Naive thymus-derived CD8-positive, alpha-beta T cell (primary cell): ENCODE measurements at regions not wholly inside any gene's neighbourhood (a gene's known extent, or its start where the extent isn't known, plus 50 kb on each side); places are given as distances from the start of the nearest gene placed in this dataset.
A peak's percentile ranks its signal among the peaks of the same experiment; 100 is the strongest.

Experiments
- ATAC-seq, 2 donors: fragments of 150-1000 bp; cut with Tn5 transposase in 1 of 2; sonication (Bioruptor Pico), chemical (Tn5 transposase) in 1 of 2; 1 replicate in 1 of 2; 2 replicates in 1 of 2; pipeline ENCODE4 v1.10.0; 2021; ENCODE audit warnings: mild to moderate bottlenecking in 2 of 2, moderate library complexity in 2 of 2
- POLR2A ChIA-PET: fragments of 350-600 bp; sonication (Branson Sonifier 250); formaldehyde crosslinking; loops from one replicate; lab custom pipeline; 2021; ENCODE audit warnings: antibody characterized with exemption; lab: Charles Lee
- DNase-seq, 10 donors: peaks; one replicate each; pipeline versions ENCODE4 v3.0.0 to v3.0.0-alpha.2; 2020 to 2022
- H3K27ac Mint-ChIP-seq, 10 donors: one replicate each; pipeline ENCODE4 v1.8.0; 2020 to 2022; ENCODE audit warnings: mild to moderate bottlenecking in 10 of 10, mixed read lengths in 10 of 10, moderate library complexity in 4 of 10, inconsistent platforms in 1 of 10
- H3K27me3 Mint-ChIP-seq, 5 donors: one replicate each; pipeline ENCODE4 v1.8.0; 2021 to 2022; ENCODE audit warnings: mixed read lengths in 5 of 5
- H3K36me3 Mint-ChIP-seq, 3 donors: one replicate each; pipeline ENCODE4 v1.8.0; 2020 to 2022; ENCODE audit warnings: mixed read lengths in 3 of 3, mild to moderate bottlenecking in 2 of 3, inconsistent platforms in 1 of 3
- H3K4me1 Mint-ChIP-seq, 4 donors: one replicate each; pipeline ENCODE4 v1.8.0; 2021 to 2022; ENCODE audit warnings: mixed read lengths in 4 of 4
- H3K4me3 Mint-ChIP-seq, 10 donors: one replicate each; pipeline ENCODE4 v1.8.0; 2020 to 2022; ENCODE audit warnings: mild to moderate bottlenecking in 10 of 10, mixed read lengths in 10 of 10, moderate library complexity in 6 of 10, inconsistent platforms in 1 of 10
- H3K9me3 Mint-ChIP-seq, 9 donors: one replicate each; pipeline ENCODE4 v1.8.0; 2020 to 2022; ENCODE audit warnings: mixed read lengths in 9 of 9, mild to moderate bottlenecking in 3 of 9, inconsistent platforms in 1 of 9, moderate library complexity in 1 of 9

GRCh38 chr18:68564351-68564750, 150.6 kb downstream of the TMX3 start:
- no peaks in the 10 kb centered on the region for H3K36me3 Mint-ChIP-seq
- no peak for DNase-seq
- no peak overlapping the region for H3K4me3 Mint-ChIP-seq
- no peak overlapping the region for H3K27ac Mint-ChIP-seq
- peaks cover 0 to 20% (median 6%) of the 10 kb centered on the region in 5 donors for H3K27me3 Mint-ChIP-seq
- H3K9me3 Mint-ChIP-seq, result no peaks in the 10 kb centered on the region
- no peaks in the 10 kb centered on the region for H3K4me1 Mint-ChIP-seq
- no peak for ATAC-seq
- POLR2A ChIA-PET, result no interaction called here

GRCh38 chr18:68560128-68560527, 154.8 kb downstream of the TMX3 start:
- no peak overlapping the region for H3K4me3 Mint-ChIP-seq
- ATAC-seq (no peak), DNase-seq (no peak)
- H3K36me3 Mint-ChIP-seq, result no peaks in the 10 kb centered on the region
- H3K4me1 Mint-ChIP-seq, result no peaks in the 10 kb centered on the region
- H3K27ac Mint-ChIP-seq, result no peak overlapping the region
- POLR2A ChIA-PET, result no interaction called here
- H3K9me3 Mint-ChIP-seq, result no peaks in the 10 kb centered on the region
- peaks cover 0 to 4% (median 0%) of the 10 kb centered on the region in 5 donors for H3K27me3 Mint-ChIP-seq

- Mint-ChIP-seq H3K4me1 (no peaks in the 10 kb centered on the region), H3K36me3 (no peaks in the 10 kb centered on the region), H3K9me3 (no peaks in the 10 kb centered on the region), H3K27ac (no peak overlapping the region), H3K27me3 (peaks cover 0 to 9% (median under 1%) of the 10 kb centered on the region in 5 donors), H3K4me3 (no peak overlapping the region)
- ATAC-seq, result no peak
- no peak for DNase-seq
- POLR2A ChIA-PET, result no interaction called here
These were observed 157.7 kb downstream of the TMX3 start for GRCh38 chr18:68557183-68557582.

GRCh38 chr18:68555879-68556301, 159.0 kb downstream of the TMX3 start:
- H3K27ac Mint-ChIP-seq, result no peak overlapping the region
- H3K4me3 Mint-ChIP-seq, result no peak overlapping the region
- H3K9me3 Mint-ChIP-seq, result no peaks in the 10 kb centered on the region
- no peaks in the 10 kb centered on the region for H3K4me1 Mint-ChIP-seq
- H3K36me3 Mint-ChIP-seq, result no peaks in the 10 kb centered on the region
- no peak for ATAC-seq
- POLR2A ChIA-PET, result no interaction called here
- H3K27me3 Mint-ChIP-seq, result peaks cover 0 to 15% (median 4%) of the 10 kb centered on the region in 5 donors
- no peak for DNase-seq

GRCh38 chr18:68548904-68549870, 165.7 kb downstream of the TMX3 start:
- Mint-ChIP-seq H3K4me3 (no peak overlapping the region), H3K9me3 (no peaks in the 10 kb centered on the region), H3K27ac (no peak overlapping the region), H3K27me3 (peaks cover 0 to 19% (median 5%) of the 10 kb centered on the region in 5 donors), H3K4me1 (no peaks in the 10 kb centered on the region), H3K36me3 (no peaks in the 10 kb centered on the region)
- ATAC-seq (no peak), DNase-seq (no peak)
- POLR2A ChIA-PET, result no interaction called here

GRCh38 chr18:68543344-68543743, 171.6 kb downstream of the TMX3 start:
- H3K27me3 Mint-ChIP-seq, result peaks cover 0 to 9% (median 0%) of the 10 kb centered on the region in 5 donors
- POLR2A ChIA-PET, result no interaction called here
- no peaks in the 10 kb centered on the region for H3K4me1 Mint-ChIP-seq
- no peaks in the 10 kb centered on the region for H3K36me3 Mint-ChIP-seq
- H3K27ac Mint-ChIP-seq, result no peak overlapping the region
- H3K4me3 Mint-ChIP-seq, result no peak overlapping the region
- DNase-seq, result no peak
- no peak for ATAC-seq
- no peaks in the 10 kb centered on the region for H3K9me3 Mint-ChIP-seq

GRCh38 chr18:68542846-68543245, 172.1 kb downstream of the TMX3 start:
- no peak overlapping the region for H3K4me3 Mint-ChIP-seq
- ATAC-seq (no peak), DNase-seq (no peak)
- no peaks in the 10 kb centered on the region for H3K9me3 Mint-ChIP-seq
- peaks cover 0 to 9% (median 0%) of the 10 kb centered on the region in 5 donors for H3K27me3 Mint-ChIP-seq
- H3K27ac Mint-ChIP-seq, result no peak overlapping the region
- POLR2A ChIA-PET, result no interaction called here
- no peaks in the 10 kb centered on the region for H3K4me1 Mint-ChIP-seq
- no peaks in the 10 kb centered on the region for H3K36me3 Mint-ChIP-seq

- H3K27ac Mint-ChIP-seq, result peak overlapping the region in 1 of 10 donors; percentile 24
- ATAC-seq (no peak), DNase-seq (no peak)
- H3K4me1 Mint-ChIP-seq, result peaks cover 3 to 12% (median 5%) of the 10 kb centered on the region in 4 donors
- POLR2A ChIA-PET, result no interaction called here
- H3K9me3 Mint-ChIP-seq, result no peaks in the 10 kb centered on the region
- peaks cover 0 to 5% (median 0%) of the 10 kb centered on the region in 5 donors for H3K27me3 Mint-ChIP-seq
- H3K4me3 Mint-ChIP-seq, result no peak overlapping the region
- no peaks in the 10 kb centered on the region for H3K36me3 Mint-ChIP-seq
These were observed 181.3 kb downstream of the TMX3 start for GRCh38 chr18:68533641-68534040.

GRCh38 chr18:68532328-68532885, 182.5 kb downstream of the TMX3 start:
- POLR2A ChIA-PET, result no interaction called here
- H3K36me3 Mint-ChIP-seq, result no peaks in the 10 kb centered on the region
- H3K4me3 Mint-ChIP-seq, result peak overlapping the region in 2 of 10 donors; percentile 43 to 52
- DNase-seq (peak in 2 of 10 donors; percentile 6 to 12), ATAC-seq (peak; percentile 52 to 76)
- H3K9me3 Mint-ChIP-seq, result no peaks in the 10 kb centered on the region
- peaks cover 0 to 5% (median 0%) of the 10 kb centered on the region in 5 donors for H3K27me3 Mint-ChIP-seq
- peaks cover 3 to 12% (median 5%) of the 10 kb centered on the region in 4 donors for H3K4me1 Mint-ChIP-seq
- peak overlapping the region in 2 of 10 donors; percentile 37 to 72 for H3K27ac Mint-ChIP-seq

GRCh38 chr18:68525091-68525490, 189.8 kb downstream of the TMX3 start:
- no peak overlapping the region for H3K4me3 Mint-ChIP-seq
- no peaks in the 10 kb centered on the region for H3K4me1 Mint-ChIP-seq
- POLR2A ChIA-PET, result no interaction called here
- no peak for ATAC-seq
- H3K9me3 Mint-ChIP-seq, result no peaks in the 10 kb centered on the region
- no peak overlapping the region for H3K27ac Mint-ChIP-seq
- H3K36me3 Mint-ChIP-seq, result no peaks in the 10 kb centered on the region
- no peak for DNase-seq
- peaks cover 0 to 6% (median 3%) of the 10 kb centered on the region in 5 donors for H3K27me3 Mint-ChIP-seq

GRCh38 chr18:68520406-68521075, 194.4 kb downstream of the TMX3 start:
- no peak for ATAC-seq
- DNase-seq, result no peak
- Mint-ChIP-seq H3K27ac (no peak overlapping the region), H3K4me1 (no peaks in the 10 kb centered on the region), H3K4me3 (no peak overlapping the region), H3K36me3 (no peaks in the 10 kb centered on the region), H3K9me3 (peaks cover 0 to 2% (median 0%) of the 10 kb centered on the region in 9 donors), H3K27me3 (peaks cover 0 to 16% (median 1%) of the 10 kb centered on the region in 5 donors)
- POLR2A ChIA-PET, result no interaction called here

GRCh38 chr18:68519336-68519735, 195.6 kb downstream of the TMX3 start:
- Mint-ChIP-seq H3K4me1 (no peaks in the 10 kb centered on the region), H3K36me3 (no peaks in the 10 kb centered on the region), H3K4me3 (no peak overlapping the region), H3K27ac (no peak overlapping the region), H3K9me3 (peaks cover 0 to 2% (median 0%) of the 10 kb centered on the region in 9 donors), H3K27me3 (peaks cover 0 to 16% (median 2%) of the 10 kb centered on the region in 5 donors)
- POLR2A ChIA-PET, result no interaction called here
- no peak for DNase-seq
- ATAC-seq, result no peak

- Mint-ChIP-seq H3K4me1 (no peaks in the 10 kb centered on the region), H3K27me3 (peaks cover 0 to 4% (median 2%) of the 10 kb centered on the region in 5 donors), H3K4me3 (no peak overlapping the region), H3K27ac (no peak overlapping the region), H3K9me3 (peaks cover 0 to 8% (median 0%) of the 10 kb centered on the region in 9 donors), H3K36me3 (no peaks in the 10 kb centered on the region)
- no peak for DNase-seq
- POLR2A ChIA-PET, result no interaction called here
- ATAC-seq, result no peak
These were observed 205.0 kb downstream of the TMX3 start for GRCh38 chr18:68509902-68510301.
